ENCODE measurements at regions not wholly inside any gene's neighbourhood (a gene's known extent, or its start where the extent isn't known, plus 50 kb on each side); places are given as distances from the start of the nearest gene placed in this dataset.
"Not testable (repeated sequence)": the region's sequence is repeated elsewhere in the genome, so short reads cannot be mapped to it uniquely, and the experiment has no call there.

- no peak for DNase-seq (ENCODE audit: low spot score)
- Mint-ChIP-seq H3K36me3 (ENCODE audit: low read depth) (no peaks in the 10 kb centered on the region), H3K9me3 (peaks cover 6% of the 10 kb centered on the region), H3K27ac (no peak overlapping the region), H3K4me1 (ENCODE audit: low read depth) (peaks cover 11% of the 10 kb centered on the region), H3K4me3 (no peak overlapping the region), H3K27me3 (ENCODE audit: insufficient read depth) (no peaks in the 10 kb centered on the region)
- intact Hi-C loops (cut with micrococcal nuclease) = no loop called here
These were observed 52.7 kb upstream of the SERBP1 start for GRCh38 chr1:67482733-67483482.

- no peak overlapping the region for H3K4me3 Mint-ChIP-seq
- no peaks in the 10 kb centered on the region for H3K36me3 Mint-ChIP-seq (ENCODE audit: low read depth)
- peaks cover 6% of the 10 kb centered on the region for H3K9me3 Mint-ChIP-seq
- H3K27me3 Mint-ChIP-seq (ENCODE audit: insufficient read depth) = no peaks in the 10 kb centered on the region
- peaks cover 6% of the 10 kb centered on the region for H3K4me1 Mint-ChIP-seq (ENCODE audit: low read depth)
- DNase-seq (ENCODE audit: low spot score) = no peak
- no peak overlapping the region for H3K27ac Mint-ChIP-seq
- intact Hi-C loops (cut with micrococcal nuclease) = no loop called here
These were observed 54.3 kb upstream of the SERBP1 start for GRCh38 chr1:67484492-67484891.

- intact Hi-C loops (cut with micrococcal nuclease) = no loop called here
- Mint-ChIP-seq H3K9me3 (peaks cover 6% of the 10 kb centered on the region), H3K4me3 (no peak overlapping the region), H3K4me1 (ENCODE audit: low read depth) (peaks cover 6% of the 10 kb centered on the region), H3K27ac (no peak overlapping the region), H3K27me3 (ENCODE audit: insufficient read depth) (no peaks in the 10 kb centered on the region), H3K36me3 (ENCODE audit: low read depth) (no peaks in the 10 kb centered on the region)
- no peak for DNase-seq (ENCODE audit: low spot score)
These were observed 55.0 kb upstream of the SERBP1 start for GRCh38 chr1:67485046-67485811.

- H3K27ac Mint-ChIP-seq = no peak overlapping the region
- no peaks in the 10 kb centered on the region for H3K9me3 Mint-ChIP-seq
- H3K36me3 Mint-ChIP-seq (ENCODE audit: low read depth) = no peaks in the 10 kb centered on the region
- DNase-seq (ENCODE audit: low spot score) = no peak
- H3K4me1 Mint-ChIP-seq (ENCODE audit: low read depth) = peaks cover 6% of the 10 kb centered on the region
- intact Hi-C loops (cut with micrococcal nuclease) = no loop called here
- H3K27me3 Mint-ChIP-seq (ENCODE audit: insufficient read depth) = no peaks in the 10 kb centered on the region
- no peak overlapping the region for H3K4me3 Mint-ChIP-seq
These were observed 59.4 kb upstream of the SERBP1 start for GRCh38 chr1:67489643-67490042.

- Mint-ChIP-seq H3K27me3 (ENCODE audit: insufficient read depth) (no peaks in the 10 kb centered on the region), H3K4me1 (ENCODE audit: low read depth) (no peaks in the 10 kb centered on the region), H3K9me3 (no peaks in the 10 kb centered on the region), H3K27ac (no peak overlapping the region), H3K36me3 (ENCODE audit: low read depth) (no peaks in the 10 kb centered on the region), H3K4me3 (no peak overlapping the region)
- intact Hi-C loops (cut with micrococcal nuclease) = no loop called here
- DNase-seq (ENCODE audit: low spot score) = no peak
These were observed 61.1 kb upstream of the SERBP1 start for GRCh38 chr1:67491280-67491679.

GRCh38 chr1:67493148-67493547 lies 62.9 kb upstream of the SERBP1 start:
- no peak for DNase-seq (ENCODE audit: low spot score)
- no peaks in the 10 kb centered on the region for H3K4me1 Mint-ChIP-seq (ENCODE audit: low read depth)
- no peak overlapping the region for H3K4me3 Mint-ChIP-seq
- no peaks in the 10 kb centered on the region for H3K27me3 Mint-ChIP-seq (ENCODE audit: insufficient read depth)
- H3K36me3 Mint-ChIP-seq (ENCODE audit: low read depth) = no peaks in the 10 kb centered on the region
- H3K27ac Mint-ChIP-seq = no peak overlapping the region
- no peaks in the 10 kb centered on the region for H3K9me3 Mint-ChIP-seq
- intact Hi-C loops (cut with micrococcal nuclease) = no loop called here

- Mint-ChIP-seq H3K27me3 (ENCODE audit: insufficient read depth) (no peaks in the 10 kb centered on the region), H3K9me3 (no peaks in the 10 kb centered on the region), H3K36me3 (ENCODE audit: low read depth) (no peaks in the 10 kb centered on the region), H3K27ac (no peak overlapping the region), H3K4me3 (no peak overlapping the region), H3K4me1 (ENCODE audit: low read depth) (peaks cover 2% of the 10 kb centered on the region)
- DNase-seq (ENCODE audit: low spot score) = no peak
- intact Hi-C loops (cut with micrococcal nuclease) = no loop called here
These were observed 65.1 kb upstream of the SERBP1 start for GRCh38 chr1:67495327-67495726.

- peaks cover 9% of the 10 kb centered on the region for H3K4me1 Mint-ChIP-seq (ENCODE audit: low read depth)
These were observed 66.1 kb upstream of the SERBP1 start for GRCh38 chr1:67496329-67496728.

GRCh38 chr1:67500413-67500959 lies 70.3 kb upstream of the SERBP1 start:
- Mint-ChIP-seq H3K4me3 (no peak overlapping the region), H3K4me1 (ENCODE audit: low read depth) (peaks cover 9% of the 10 kb centered on the region), H3K27me3 (ENCODE audit: insufficient read depth) (peaks cover 9% of the 10 kb centered on the region), H3K27ac (no peak overlapping the region), H3K9me3 (no peaks in the 10 kb centered on the region), H3K36me3 (ENCODE audit: low read depth) (no peaks in the 10 kb centered on the region)
- intact Hi-C loops (cut with micrococcal nuclease) = loop anchor here (1.0 to 2.0 kb wide), 8 partner anchors 69 to 736 kb away; partner anchors contain the start of gene SLC35D1
- peak; percentile 84 for DNase-seq (ENCODE audit: low spot score)

More at GRCh38 chr1:67496329-67496728, 66.1 kb upstream of the SERBP1 start:
- intact Hi-C loops (cut with micrococcal nuclease) = no loop called here
- Mint-ChIP-seq H3K27ac (no peak overlapping the region), H3K27me3 (ENCODE audit: insufficient read depth) (peaks cover 3% of the 10 kb centered on the region), H3K9me3 (no peaks in the 10 kb centered on the region), H3K4me3 (no peak overlapping the region), H3K36me3 (ENCODE audit: low read depth) (no peaks in the 10 kb centered on the region)
- no peak for DNase-seq (ENCODE audit: low spot score)

- no peaks in the 10 kb centered on the region for H3K36me3 Mint-ChIP-seq (ENCODE audit: low read depth)
- H3K27ac Mint-ChIP-seq = no peak overlapping the region
- peaks cover 9% of the 10 kb centered on the region for H3K4me1 Mint-ChIP-seq (ENCODE audit: low read depth)
- H3K9me3 Mint-ChIP-seq = no peaks in the 10 kb centered on the region
- peaks cover 9% of the 10 kb centered on the region for H3K27me3 Mint-ChIP-seq (ENCODE audit: insufficient read depth)
- no peak for DNase-seq (ENCODE audit: low spot score)
- no peak overlapping the region for H3K4me3 Mint-ChIP-seq
- intact Hi-C loops (cut with micrococcal nuclease) = no loop called here
These were observed 73.8 kb upstream of the SERBP1 start for GRCh38 chr1:67503974-67504373.

- intact Hi-C loops (cut with micrococcal nuclease); DNase-seq (ENCODE audit: low spot score); H3K27ac Mint-ChIP-seq; H3K36me3 Mint-ChIP-seq (ENCODE audit: low read depth); H3K4me3 Mint-ChIP-seq; H3K27me3 Mint-ChIP-seq (ENCODE audit: insufficient read depth); H3K9me3 Mint-ChIP-seq; H3K4me1 Mint-ChIP-seq (ENCODE audit: low read depth): not testable (repeated sequence)
These were observed 83.4 kb upstream of the SERBP1 start for GRCh38 chr1:67513392-67514294.

GRCh38 chr1:67514300-67514699 lies 84.1 kb upstream of the SERBP1 start:
- Mint-ChIP-seq H3K36me3 (ENCODE audit: low read depth) (no peaks in the 10 kb centered on the region), H3K27ac (no peak overlapping the region), H3K27me3 (ENCODE audit: insufficient read depth) (peaks cover 6% of the 10 kb centered on the region), H3K9me3 (peaks cover 10% of the 10 kb centered on the region), H3K4me3 (no peak overlapping the region), H3K4me1 (ENCODE audit: low read depth) (no peaks in the 10 kb centered on the region)
- intact Hi-C loops (cut with micrococcal nuclease) = no loop called here
- no peak for DNase-seq (ENCODE audit: low spot score)

Data from activated T-helper 1 cell treated with anti-CD3 and anti-CD28 coated beads, Interleukin-12 subunit alpha, Interleukin-12 subunit beta, Interleukin-2, Interleukin-4 antibody, amounts not matched to agents 30 ng/mL and 10 ng/mL and 1 ng/mL, durations not matched to agents 14 hours and 24 hours and 36 hours (primary cell).